Amniotic stem cell (primary cell): ENCODE measurements at regions not wholly inside any gene's neighbourhood (a gene's known extent, or its start where the extent isn't known, plus 50 kb on each side); places are given as distances from the start of the nearest gene placed in this dataset.
A peak's percentile ranks its signal among the peaks of the same experiment; 100 is the strongest.

ENCODE experiments used
- DNase-seq: peaks from one replicate; lab custom pipeline; 2025; lab: John Stamatoyannopoulos, UW

DNA sequence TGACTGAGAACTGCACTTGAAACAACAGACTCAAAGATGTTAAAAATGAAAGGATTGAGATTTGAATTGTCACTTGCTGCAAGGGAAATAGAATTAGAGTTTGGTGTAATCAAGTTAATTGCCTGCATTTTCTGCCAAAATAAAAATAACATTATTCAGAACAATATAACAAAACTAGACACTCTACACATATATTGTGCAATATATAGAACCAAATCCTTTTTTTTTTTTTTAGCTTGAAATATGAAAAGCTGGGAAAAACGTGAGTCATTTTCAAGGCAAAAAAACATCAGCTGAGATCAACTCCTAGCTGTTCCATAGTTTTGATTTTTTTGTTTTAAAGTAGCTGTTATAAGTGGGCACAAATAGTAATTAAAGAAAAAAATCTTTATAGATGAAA, 561.5 kb downstream of the DNAJB9 start:
- no peak for DNase-seq

DNA sequence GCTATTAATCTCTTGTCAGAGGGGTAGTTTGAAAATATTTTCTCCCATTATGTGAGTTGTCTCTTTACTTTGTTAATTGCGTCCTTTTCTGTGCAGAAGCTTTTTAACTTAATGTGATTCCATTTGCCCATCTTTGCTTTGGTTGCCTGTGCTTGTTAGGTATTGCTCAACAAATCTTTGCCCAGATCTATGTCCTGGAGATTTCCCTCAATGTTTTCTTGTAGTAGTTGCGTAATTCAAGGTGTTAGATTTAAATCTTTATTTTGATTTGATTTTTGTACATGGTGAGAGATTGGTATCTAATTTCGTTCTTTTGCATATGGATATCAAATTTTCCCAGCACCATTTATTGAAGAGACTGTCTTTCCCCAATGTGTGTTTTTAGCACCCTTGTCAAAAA, 567.2 kb downstream of the DNAJB9 start:
- DNase-seq, result no peak

DNA sequence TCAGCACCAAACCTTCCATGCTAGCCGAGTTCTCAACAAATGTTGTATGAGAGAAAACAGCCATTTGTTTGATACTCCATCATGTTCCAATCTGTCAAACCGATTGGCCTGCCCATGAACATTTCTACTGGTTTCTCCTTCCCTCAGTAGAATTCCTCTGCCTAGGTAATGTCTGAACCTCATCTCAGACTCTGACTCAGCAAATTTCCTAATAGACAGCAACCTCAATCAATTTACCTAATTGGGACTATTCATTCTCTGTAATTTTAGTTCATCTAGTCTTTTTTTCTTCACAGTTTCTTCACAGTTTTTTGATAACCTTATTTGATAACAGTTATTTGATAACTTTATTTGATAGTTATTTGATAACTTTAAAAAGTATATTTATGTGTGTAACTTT, 585.1 kb downstream of the DNAJB9 start:
- DNase-seq, result no peak

DNA sequence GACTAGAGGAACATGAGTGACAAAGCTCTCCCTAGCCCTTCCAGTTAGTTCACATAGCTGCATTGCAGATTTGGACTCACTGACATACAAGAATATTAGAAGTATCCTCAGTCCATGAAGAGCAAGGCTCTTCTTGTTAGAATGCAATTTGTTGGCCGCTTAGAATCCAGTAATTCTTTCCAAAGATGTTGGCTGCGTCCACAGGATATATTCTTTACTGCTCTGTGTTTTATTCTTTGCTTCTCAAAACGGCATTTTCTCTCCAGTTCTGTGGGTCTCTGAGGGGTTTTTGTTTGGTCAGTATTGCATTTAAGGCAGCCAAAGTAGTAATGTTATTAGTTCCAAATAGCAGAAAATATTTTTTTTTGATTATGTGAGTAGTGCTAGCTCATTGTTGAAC, 588.6 kb downstream of the DNAJB9 start:
- DNase-seq, result no peak

DNA sequence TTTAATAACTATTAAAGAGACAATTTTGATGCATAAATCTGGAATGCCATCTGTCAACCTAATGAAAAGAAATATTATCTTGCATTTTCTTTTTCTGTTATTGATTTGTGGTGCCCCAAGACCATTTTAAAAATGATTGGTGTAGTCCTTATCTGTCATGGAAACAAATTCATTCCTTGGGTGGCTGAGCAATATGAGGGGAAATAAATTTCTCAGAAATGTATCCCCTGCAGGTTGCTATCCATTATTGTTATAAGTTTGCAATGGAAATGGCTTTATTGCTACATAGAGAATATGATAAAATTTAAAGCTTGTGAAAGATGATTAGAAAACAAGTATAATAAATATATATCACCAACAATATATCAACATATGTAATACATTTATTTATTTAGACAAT, 607.0 kb downstream of the DNAJB9 start:
- DNase-seq, result no peak

DNA sequence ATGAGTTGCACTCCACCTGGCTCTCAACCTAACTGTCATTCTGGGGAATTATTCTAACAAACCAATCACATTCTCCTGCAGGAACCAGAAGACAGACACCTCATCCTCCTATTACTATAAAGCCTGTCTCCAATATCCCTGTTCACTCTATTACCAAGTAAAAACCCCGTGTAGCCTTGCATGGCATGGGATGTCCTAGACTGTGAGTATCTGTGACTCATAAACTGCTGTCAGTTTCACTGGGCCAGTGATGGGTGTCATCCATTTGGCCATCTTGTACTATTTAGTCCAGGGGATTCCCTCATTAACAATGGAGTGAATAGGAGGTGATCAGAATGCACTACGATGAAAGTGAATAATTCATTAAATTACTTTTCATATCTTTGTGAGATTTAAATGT, 608.7 kb downstream of the DNAJB9 start:
- DNase-seq, result no peak

DNA sequence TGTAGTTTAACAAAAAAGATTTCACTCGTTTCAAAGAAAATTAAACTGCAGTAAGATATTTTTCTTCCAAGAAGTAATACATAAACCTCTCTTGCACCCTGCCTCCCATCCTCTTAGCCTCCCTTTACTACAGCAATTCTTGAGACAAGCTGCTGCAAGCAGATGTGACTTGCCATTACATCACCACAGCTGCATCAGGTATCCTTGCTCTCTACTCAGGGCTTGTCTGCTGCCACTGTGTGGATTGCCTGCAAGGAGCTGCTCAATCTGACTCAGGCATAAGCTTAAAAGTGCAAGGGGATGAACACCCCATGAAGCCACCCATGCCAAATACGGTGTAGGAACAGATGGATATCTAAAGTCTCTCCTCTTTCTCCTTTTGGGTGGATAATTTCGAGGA, 609.9 kb downstream of the DNAJB9 start:
- no peak for DNase-seq

DNA sequence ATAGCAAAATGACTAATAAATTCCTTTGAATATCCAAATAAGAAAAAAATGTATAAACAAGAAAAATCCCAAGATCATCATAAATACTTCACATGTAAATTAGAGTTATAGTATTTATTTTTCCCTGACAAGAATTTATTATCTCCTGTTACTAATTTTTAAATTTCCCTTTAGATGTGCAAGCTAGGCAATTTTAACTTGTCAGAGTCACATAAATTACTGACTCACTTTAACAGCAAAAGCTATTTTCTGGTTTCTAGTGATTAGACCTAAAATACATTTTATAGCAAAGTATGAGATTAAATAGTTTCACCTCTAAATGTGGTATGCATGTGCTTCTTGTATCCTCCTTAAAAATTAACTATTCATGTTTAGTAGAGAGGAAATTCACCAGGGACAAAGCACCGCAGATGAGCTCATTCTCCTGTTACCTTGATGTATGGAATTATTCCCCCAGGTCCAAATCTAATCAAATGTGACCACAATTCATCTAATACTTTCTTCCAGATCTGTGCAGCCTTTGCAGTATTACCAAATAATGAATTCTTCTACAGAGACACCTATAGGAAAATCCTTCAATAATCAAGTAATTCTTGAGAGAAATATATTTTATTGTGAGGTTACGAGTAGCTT, 621.2 kb downstream of the DNAJB9 start:
- DNase-seq, result no peak

DNA sequence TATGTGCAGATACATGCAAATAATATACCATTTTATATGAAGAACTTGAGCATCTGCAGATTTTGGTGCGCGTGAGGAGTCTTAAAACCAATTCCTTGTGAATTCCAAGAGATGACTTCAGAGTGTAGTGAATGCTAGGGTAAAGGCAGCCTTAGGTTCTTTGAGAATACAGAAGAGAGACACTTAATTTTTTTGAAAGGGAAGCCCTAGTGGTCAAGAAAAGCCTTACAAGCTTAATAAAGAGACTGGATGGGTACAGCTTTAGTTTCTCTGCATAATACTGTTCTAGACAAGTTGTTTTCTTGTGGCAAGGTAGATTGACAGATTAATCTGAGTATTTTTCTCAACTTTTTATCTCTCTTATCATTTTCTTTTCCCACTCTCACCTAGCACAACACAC, 636.5 kb downstream of the DNAJB9 start:
- no peak for DNase-seq

DNA sequence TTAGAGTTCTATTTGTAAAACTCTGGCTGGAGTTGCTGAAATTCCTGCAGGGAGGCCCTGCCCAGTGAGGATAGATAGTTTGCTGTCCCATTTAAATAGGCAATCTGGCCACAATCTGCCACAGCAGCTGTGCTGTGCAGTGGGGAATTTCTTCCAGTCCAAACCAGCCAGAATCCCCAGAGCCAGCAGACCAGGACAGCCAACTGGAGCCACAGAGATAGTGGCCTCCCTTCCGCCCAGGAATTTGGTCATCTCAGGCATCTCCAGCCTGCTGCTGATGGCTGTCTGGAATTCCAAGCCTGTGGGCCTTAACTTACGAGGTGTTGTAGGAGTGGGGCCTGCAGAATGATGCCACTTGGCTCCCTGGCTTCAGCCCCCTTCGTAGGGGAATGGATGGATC, 643.4 kb downstream of the DNAJB9 start:
- no peak for DNase-seq

DNA sequence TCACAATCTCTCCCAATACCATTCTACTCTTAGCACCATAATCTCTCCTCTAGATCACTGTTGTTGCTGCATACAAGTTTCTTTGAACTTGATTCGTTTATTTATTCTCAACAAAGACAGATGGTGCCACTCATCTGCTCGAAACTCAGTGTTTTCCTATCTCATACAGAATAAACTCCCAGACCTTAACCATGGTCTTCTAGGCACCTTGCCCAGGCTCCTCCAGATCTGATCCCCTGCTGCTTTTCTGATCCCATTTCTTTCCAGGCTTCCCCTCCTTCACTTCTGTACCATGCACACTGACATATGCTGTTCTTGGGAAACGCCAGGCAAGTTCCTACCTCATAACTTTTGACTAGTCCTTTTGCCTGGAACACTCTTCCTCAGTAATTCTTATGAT, 645.7 kb downstream of the DNAJB9 start:
- DNase-seq, result no peak

DNA sequence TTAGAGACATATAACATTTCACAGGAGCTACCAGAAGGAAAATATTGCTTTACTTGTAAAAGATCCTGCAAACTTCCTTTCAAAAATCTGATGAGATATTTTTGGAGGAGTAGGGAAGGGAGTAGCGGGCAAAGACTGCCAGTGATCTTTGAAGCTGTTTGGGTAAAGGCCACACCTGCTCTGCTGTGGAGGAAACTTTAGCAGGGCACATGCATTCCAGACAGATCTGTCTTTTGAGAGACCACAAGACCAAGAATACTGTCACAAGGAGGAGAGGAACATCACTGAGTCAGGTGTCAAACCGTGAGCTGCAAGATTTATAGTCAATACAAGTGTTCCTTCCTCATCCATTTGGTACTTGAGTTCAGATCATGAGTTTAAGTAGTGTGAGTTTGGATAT, 654.4 kb downstream of the DNAJB9 start:
- no peak for DNase-seq

DNA sequence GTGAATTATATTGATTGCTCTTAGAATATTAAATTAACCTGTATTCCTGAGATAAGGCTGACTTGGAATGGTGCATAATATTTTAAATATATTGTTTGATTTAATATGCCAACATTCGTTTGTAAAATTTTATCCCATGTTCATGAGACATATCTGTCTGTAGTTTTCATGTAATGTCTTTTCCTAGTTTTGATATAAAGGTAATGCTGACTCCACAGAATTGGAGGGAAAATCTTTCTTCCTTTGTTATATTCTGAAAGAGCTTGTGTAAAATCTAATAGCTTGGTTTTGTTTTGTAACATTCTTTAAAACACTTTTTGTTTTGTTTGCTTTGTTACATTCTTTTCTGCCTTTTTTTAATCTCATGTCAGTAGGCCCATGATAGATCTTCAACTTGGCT, 657.0 kb downstream of the DNAJB9 start:
- DNase-seq, result no peak

DNA sequence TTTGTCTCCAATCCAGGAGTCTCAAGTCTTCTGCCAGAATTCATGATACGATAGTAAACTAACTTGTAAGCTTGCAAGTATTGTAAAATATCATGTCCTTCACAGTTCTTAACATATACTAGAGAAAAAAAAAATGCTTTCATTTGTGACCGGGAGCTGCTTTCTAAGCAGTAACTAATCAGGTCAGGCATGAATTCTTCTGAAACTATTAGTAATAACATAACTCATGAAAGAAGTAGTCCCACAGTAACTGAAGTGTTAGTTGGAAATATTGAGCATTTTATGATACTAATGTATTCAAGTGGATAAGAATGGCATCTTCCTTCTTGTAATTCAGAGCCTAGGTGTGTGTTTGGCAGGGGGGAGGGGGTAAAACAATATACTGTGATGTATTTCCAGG, 665.6 kb downstream of the DNAJB9 start:
- no peak for DNase-seq

DNA sequence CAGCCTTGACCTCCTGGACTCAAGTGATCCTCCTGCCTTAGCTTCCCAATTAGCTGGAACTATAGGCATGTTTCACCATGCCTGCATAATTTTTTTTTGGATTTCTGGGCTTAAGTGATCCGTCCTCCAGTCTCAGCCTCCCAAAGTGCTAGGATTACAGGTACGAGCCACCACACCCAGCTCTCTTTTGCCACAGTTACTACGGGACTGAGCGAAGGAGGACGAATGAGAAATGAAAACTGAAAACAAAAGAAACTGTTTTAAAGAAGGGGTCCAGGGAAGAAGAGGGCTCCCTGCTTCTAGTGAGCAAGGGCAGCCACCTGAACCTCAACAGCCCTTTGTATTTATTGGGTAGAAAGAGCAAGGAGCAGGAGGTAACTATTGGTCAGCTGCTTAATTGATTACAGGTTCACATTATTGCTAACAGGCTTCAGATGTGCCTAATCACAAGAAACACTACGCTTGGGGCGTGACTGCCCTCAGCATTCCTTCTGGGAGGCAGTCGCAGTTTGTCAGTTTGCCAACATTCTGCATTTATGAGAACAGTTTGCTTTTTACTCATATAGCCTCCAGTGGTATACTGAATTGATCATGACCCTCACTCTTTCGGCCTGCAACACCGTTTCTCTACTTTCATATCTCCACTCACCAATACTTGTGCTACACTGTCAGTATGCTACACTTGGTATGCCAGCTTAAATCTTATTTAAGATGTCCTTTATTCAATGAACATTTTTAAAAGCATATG, 676.8 kb downstream of the DNAJB9 start:
- peak; percentile 1 for DNase-seq

DNA sequence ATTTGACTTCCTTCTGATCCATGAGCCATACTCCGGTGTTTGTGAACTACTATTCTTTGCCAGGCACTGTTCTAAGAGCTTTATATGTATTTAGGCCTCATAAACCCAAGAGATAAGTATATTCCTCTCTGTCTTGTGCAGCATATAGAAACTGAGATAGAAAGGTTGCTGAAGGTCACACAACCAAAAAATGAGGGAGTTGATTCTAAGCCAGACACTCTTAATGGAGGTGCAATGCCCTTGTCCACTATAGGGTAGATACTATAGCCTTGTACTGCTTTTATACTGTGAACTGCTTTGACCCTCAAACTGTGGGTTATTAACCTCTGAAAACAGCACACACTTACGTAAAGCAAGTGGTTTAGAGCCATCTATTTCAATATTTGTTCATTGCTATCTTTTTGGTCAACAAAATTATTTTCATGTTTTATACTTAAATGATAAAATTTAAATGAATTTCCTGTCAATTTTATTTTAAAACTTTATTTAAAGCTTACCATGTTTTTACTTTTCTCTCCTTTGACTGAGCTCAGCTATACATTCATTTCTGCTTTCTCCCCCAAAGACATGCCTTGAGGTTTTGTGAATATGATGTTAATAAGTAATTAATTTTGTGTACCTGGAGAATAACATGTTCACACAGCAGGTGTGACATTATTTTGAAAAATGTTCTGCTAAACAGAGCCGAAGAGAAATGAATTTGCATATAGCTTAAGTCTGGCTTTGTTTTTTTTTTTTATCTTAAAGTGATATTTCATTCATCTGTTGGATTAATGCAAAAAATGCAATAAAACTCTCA, 687.3 kb downstream of the DNAJB9 start:
- DNase-seq, result no peak

DNA sequence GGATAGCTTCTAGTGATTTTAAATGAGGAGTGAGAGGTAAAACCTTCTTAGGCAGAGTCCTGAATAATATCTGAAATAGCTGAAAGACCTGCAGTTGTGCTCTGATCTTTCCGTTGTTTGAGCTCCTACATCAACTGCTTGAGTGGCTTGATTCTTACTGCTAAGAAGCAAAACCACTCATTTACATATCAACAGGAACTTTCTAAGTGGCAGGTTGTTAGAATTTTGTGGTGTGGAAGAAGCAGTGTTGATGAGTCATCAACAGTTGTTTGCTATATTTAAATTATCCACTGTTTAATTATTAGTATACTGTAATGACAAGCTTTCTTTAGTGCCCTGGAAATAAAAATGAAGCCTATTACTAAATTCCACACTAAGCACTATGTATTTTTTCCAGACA, 689.5 kb downstream of the DNAJB9 start:
- no peak for DNase-seq

DNA sequence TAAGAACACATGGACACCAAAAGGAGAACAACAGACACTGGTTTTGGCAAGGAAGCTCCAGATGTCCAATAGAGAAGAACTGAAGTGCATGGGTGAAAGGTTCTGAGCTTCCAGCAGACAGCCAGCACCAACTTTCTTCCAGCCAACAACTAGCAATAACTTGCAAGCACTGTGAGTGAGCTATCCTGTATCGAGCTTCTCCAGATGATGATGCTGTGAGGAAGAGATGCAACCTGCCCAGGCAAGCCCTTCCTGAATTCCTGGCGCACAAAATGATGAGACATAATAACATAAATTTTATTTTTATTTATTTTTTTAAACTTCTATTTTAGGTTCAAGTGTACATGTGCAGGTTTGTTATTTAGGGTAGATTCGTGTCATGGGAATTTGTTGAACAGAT, 692.1 kb downstream of the DNAJB9 start:
- no peak for DNase-seq

DNA sequence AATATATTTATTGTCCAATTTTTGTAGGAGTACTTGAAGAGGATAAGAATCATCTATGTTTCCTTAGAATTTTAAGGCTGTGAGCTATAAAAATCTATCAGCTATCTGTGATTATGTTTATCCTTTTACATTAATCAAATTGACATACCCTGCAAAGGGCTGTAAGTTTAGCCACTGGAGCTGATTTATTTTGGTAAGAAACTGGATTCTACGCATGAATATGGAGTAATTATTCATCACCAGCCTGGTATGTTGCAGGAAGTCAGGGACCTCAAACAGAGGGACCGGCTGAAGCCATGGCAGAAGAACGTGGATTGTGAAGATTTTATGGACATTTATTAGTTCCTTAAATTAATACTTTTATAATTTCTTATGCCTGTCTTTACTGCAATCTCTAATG, 696.9 kb downstream of the DNAJB9 start:
- no peak for DNase-seq

DNA sequence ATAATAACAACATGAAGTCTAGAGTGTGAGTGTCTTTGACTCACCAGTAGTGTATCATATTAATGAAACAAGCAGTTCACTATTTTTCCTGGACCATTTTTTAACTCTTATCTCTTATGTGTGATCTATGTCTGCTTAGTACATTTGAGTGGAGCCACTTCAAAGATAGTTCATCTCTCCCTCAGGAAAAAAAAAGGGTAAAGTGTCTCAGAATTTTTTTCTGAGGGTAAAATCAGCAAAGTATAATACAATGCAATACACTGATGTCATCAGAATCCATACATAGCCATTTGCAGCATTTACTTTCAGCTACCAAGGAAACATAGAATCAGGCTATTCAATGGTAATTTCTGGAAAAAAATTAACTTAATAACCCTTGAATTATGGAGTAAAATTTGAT, 706.7 kb downstream of the DNAJB9 start:
- DNase-seq, result no peak

DNA sequence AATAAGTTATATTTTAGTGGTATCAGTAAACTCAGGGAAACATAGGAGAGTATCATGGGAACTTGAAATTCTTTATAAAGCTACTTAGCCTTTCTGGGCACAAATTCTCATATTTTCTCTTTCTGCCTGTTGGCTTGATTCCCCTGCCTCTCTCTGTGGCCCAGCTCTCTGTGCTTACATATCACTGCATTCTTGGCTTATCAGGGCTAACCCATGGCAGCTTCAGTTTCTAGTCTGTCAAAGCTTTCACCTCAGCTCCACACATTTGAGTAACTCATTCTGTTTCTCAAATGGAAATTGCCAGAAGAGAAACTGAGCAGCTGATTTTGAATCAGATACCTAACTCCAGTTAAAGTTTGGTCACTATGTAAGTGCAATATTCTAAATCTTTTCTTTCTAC, 713.1 kb downstream of the DNAJB9 start:
- no peak for DNase-seq

DNA sequence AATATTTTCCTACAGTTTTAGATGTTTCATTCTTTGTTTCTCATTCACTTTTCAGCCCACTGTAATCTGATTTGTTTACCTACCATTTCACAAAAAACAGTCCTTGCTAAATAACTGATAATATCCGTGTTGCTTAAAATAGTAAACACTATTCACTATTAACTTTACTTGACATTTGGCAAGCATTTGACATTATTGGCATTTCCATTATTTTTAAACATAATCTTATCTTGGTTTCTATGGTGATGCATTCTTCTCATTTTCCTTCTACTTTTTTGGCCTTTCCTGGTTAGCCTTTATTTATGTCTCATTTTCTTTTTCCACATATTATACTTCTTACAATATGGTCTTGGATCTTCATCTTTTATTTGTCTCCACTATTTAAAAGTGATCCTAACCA, 715.3 kb downstream of the DNAJB9 start:
- DNase-seq, result no peak

DNA sequence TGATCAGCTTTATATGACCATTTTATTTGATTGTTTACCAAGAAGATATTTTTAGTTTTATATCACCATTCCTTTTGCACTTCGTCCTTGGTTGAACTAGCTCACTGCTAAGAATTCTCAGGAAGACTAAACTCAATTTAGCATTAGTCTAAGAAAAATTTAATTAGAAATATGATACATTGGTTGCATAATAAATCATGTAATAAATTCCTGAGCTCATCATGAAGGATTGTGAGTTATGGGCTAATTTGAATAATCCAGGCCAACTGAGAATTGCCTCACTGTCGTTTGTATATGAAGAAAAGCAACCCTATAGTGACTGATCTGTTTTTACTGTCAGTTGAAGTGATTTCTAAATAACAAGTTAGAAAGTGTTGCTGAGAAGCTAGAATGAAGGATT, 725.5 kb downstream of the DNAJB9 start:
- DNase-seq, result no peak
